ENCODE measurements at regions not wholly inside any gene's neighbourhood (a gene's known extent, or its start where the extent isn't known, plus 50 kb on each side); places are given as distances from the start of the nearest gene placed in this dataset.

- H3K36me3 ChIP-seq (replicated peaks in 1 of 2; ENCODE audit: control insufficient read depth in 1 of 2, insufficient read depth in 2 of 2, low read length in 1 of 2), result no peaks in the 10 kb centered on the region
- no peaks in the 10 kb centered on the region for H3F3A ChIP-seq (replicated peaks; ENCODE audit: insufficient read depth)
- no peak overlapping the region for H3K4me2 ChIP-seq
- H4K20me1 ChIP-seq (ENCODE audit: insufficient read depth), result no peaks in the 10 kb centered on the region
- TF ChIP-seq PBX3 (IDR thresholded peaks at IDR 0.05) (no peak), FOXM1 (IDR thresholded peaks at IDR 0.05; ENCODE audit: low read depth) (no peak), FOXJ3 (CRISPR knock-in tag; IDR thresholded peaks at IDR 0.05) (no peak), USF2 (IDR thresholded peaks at IDR 0.05; ENCODE audit: borderline replicate concordance, low read depth, low read length) (no peak), RCOR1 (IDR thresholded peaks at IDR 0.05; ENCODE audit: low read length) (no peak), RXRA (IDR thresholded peaks at IDR 0.05; ENCODE audit: borderline replicate concordance, low read depth) (no peak), IRF3 (IDR thresholded peaks at IDR 0.05; ENCODE audit: low read depth, low read length) (no peak), CHD2 (IDR thresholded peaks at IDR 0.05; ENCODE audit: low read length, partially characterized antibody) (no peak), GATA2 (CRISPR knock-in tag; IDR thresholded peaks at IDR 0.05) (no peak), YY1 (IDR thresholded peaks at IDR 0.05; ENCODE audit: low read depth) (no peak), RAD21 (IDR thresholded peaks at IDR 0.05; ENCODE audit: low read length) (no peak)
- H3K27me3 ChIP-seq (ENCODE audit: insufficient read depth), result no peaks in the 10 kb centered on the region
- H3K4me1 ChIP-seq (ENCODE audit: control insufficient read depth in 1 of 2, insufficient read depth in 2 of 2, low read depth in 1 of 2, low read length in 1 of 2), result peaks cover 0 to 6% of the 10 kb centered on the region in 2 experiments; a peak in 1 of 4 replicates
- ChIA-PET CTCF (no interaction called here), POLR2A (no interaction called here)
- no peak overlapping the region for H3K9ac ChIP-seq
- H3K27ac ChIP-seq (ENCODE audit: low read depth in 2 of 2, low read length in 1 of 2), result no peak overlapping the region
- H3K4me3 ChIP-seq (ENCODE audit: low read depth in 2 of 2, low read length in 1 of 2), result no peak overlapping the region
- no peak overlapping the region for H2AFZ ChIP-seq (ENCODE audit: low read depth)
- H3K9me2 ChIP-seq, result no peaks in the 10 kb centered on the region
- H3K79me2 ChIP-seq (ENCODE audit: insufficient read depth), result no peaks in the 10 kb centered on the region
- DNase-seq, result no peak
- 70% methylated on average over 2 of the region's 2 CpGs for WGBS (ENCODE audit: low lambda C conversion rate)
- no peaks in the 10 kb centered on the region for H3K9me3 ChIP-seq
Observed at GRCh38 chr10:59968705-59969104, 62.3 kb upstream of the CCDC6 start.

- no peak for DNase-seq
- Histone ChIP-seq H3K9me3 (no peaks in the 10 kb centered on the region), H3K4me1 (ENCODE audit: control insufficient read depth in 1 of 2, insufficient read depth in 2 of 2, low read depth in 1 of 2, low read length in 1 of 2) (peaks cover 0 to 6% of the 10 kb centered on the region in 2 experiments; a peak in 1 of 4 replicates), H3K9ac (no peak overlapping the region), H3K79me2 (ENCODE audit: insufficient read depth) (no peaks in the 10 kb centered on the region), H3K4me3 (ENCODE audit: low read depth in 2 of 2, low read length in 1 of 2) (no peak overlapping the region), H3K4me2 (no peak overlapping the region), H3F3A (replicated peaks; ENCODE audit: insufficient read depth) (no peaks in the 10 kb centered on the region), H3K27ac (ENCODE audit: low read depth in 2 of 2, low read length in 1 of 2) (no peak overlapping the region), H4K20me1 (ENCODE audit: insufficient read depth) (no peaks in the 10 kb centered on the region), H3K27me3 (ENCODE audit: insufficient read depth) (no peaks in the 10 kb centered on the region), H2AFZ (ENCODE audit: low read depth) (no peak overlapping the region), H3K9me2 (no peaks in the 10 kb centered on the region), H3K36me3 (replicated peaks in 1 of 2; ENCODE audit: control insufficient read depth in 1 of 2, insufficient read depth in 2 of 2, low read length in 1 of 2) (no peaks in the 10 kb centered on the region)
- TF ChIP-seq RFX5 (IDR thresholded peaks at IDR 0.05; ENCODE audit: low read length) (no peak), MXI1 (IDR thresholded peaks at IDR 0.05; ENCODE audit: low read depth, low read length) (no peak), SMC3 (IDR thresholded peaks at IDR 0.05; ENCODE audit: low read depth, low read length) (no peak), JUND (IDR thresholded peaks at IDR 0.05) (no peak), TCF12 (IDR thresholded peaks at IDR 0.05) (no peak), GATA2 (CRISPR knock-in tag; IDR thresholded peaks at IDR 0.05) (no peak), ELF1 (IDR thresholded peaks at IDR 0.05) (no peak), FOSL2 (IDR thresholded peaks at IDR 0.05; ENCODE audit: borderline replicate concordance, low read depth) (no peak), CTCF (IDR thresholded peaks at IDR 0.05) (no peak), YY1 (IDR thresholded peaks at IDR 0.05; ENCODE audit: low read depth) (no peak)
- ChIA-PET POLR2A (no interaction called here), CTCF (no interaction called here)
- WGBS (ENCODE audit: low lambda C conversion rate), result 63% methylated on average over 2 of the region's 2 CpGs
Observed at GRCh38 chr10:59967079-59967478, 60.7 kb upstream of the CCDC6 start.

Measured in SK-N-SH (cell line).